Ascending aorta (tissue), 2 donors: ENCODE measurements at regions not wholly inside any gene's neighbourhood (a gene's known extent, or its start where the extent isn't known, plus 50 kb on each side); places are given as distances from the start of the nearest gene placed in this dataset.

Source experiments
- DNase-seq, 2 donors: peaks; one replicate each; pipeline ENCODE4 v3.0.0-alpha.2; 2019; ENCODE audit warnings: low spot score in 2 of 2
- H3K27ac ChIP-seq, 2 donors: fragments of 200-600 bp; sonication (generic); one replicate each; pipeline ENCODE4 v1.5.1; 2016 to 2017; ENCODE audit warnings: mild to moderate bottlenecking in 1 of 2
- H3K27me3 ChIP-seq: fragments of 200-600 bp; sonication (generic); one replicate; pipeline ENCODE4 v1.5.1; 2017
- H3K36me3 ChIP-seq, 2 donors: fragments of 200-600 bp; sonication (generic); one replicate each; pipeline ENCODE4 v1.5.1; 2016
- H3K4me1 ChIP-seq, 2 donors: fragments of 200-600 bp; sonication (generic); one replicate each; pipeline ENCODE4 v1.5.1; 2016 to 2017; ENCODE audit warnings: mild to moderate bottlenecking in 1 of 2
- H3K4me3 ChIP-seq, 2 donors: fragments of 200-600 bp; sonication (generic); one replicate each; pipeline ENCODE4 v1.5.1; 2016 to 2017; ENCODE audit warnings: mild to moderate bottlenecking in 1 of 2
- H3K9me3 ChIP-seq, 2 donors: fragments of 200-600 bp; sonication (generic); one replicate each; pipeline ENCODE4 v1.5.1; 2016
- CTCF ChIP-seq, 3 experiments: fragments of 200-600 bp in 2 of 3; fragments of 450-650 bp in 1 of 3; sonication (generic) in 2 of 3; IDR thresholded peaks; one replicate each; pipeline ENCODE4 v1.5.1; 2016 to 2019; ENCODE audit warnings: antibody characterized with exemption in 3 of 3, mild to moderate bottlenecking in 1 of 3, moderate library complexity in 1 of 3
- intact Hi-C: fragments of 100-400 bp; cut with DNase I; formaldehyde crosslinking; loops from one replicate; pipeline ENCODE4 v1.15.1; 2023

DNA sequence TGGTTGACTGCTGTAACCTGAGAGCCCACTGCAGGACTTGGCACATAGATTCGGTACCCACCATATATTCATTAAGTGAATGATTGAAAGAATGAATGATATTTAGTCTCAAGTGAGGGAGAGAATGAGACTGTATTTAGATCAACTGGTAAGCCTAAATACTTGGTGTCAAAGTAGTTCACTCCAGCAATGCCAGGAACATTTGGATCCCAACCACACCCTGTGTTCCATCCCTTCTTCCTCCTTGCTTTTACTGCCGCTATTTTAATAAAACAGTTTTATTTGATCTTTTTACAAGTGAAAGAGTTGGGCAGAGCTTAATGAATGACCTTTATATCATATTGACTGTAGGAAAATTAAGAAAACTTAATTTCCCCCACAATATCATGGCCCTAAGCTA is 473.6 kb upstream of the CBLB start:
- Histone ChIP-seq H3K9me3 (no peaks in the 10 kb centered on the region), H3K27ac (no peak overlapping the region), H3K4me1 (no peaks in the 10 kb centered on the region), H3K4me3 (no peak overlapping the region), H3K27me3 (no peaks in the 10 kb centered on the region), H3K36me3 (no peaks in the 10 kb centered on the region)
- DNase-seq: no peak
- intact Hi-C loops: no loop called here
- no peak for TF ChIP-seq CTCF (IDR thresholded peaks at IDR 0.05)

- no peak for DNase-seq
- intact Hi-C loops: no loop called here
- H3K27ac ChIP-seq: no peak overlapping the region
- TF ChIP-seq CTCF (IDR thresholded peaks at IDR 0.05): no peak
- H3K36me3 ChIP-seq: no peaks in the 10 kb centered on the region
- H3K27me3 ChIP-seq: no peaks in the 10 kb centered on the region
- no peak overlapping the region for H3K4me3 ChIP-seq
- H3K9me3 ChIP-seq: no peaks in the 10 kb centered on the region
- no peaks in the 10 kb centered on the region for H3K4me1 ChIP-seq
Observed at GRCh38 chr3:106343811-106344210, 475.0 kb upstream of the CBLB start.

DNA sequence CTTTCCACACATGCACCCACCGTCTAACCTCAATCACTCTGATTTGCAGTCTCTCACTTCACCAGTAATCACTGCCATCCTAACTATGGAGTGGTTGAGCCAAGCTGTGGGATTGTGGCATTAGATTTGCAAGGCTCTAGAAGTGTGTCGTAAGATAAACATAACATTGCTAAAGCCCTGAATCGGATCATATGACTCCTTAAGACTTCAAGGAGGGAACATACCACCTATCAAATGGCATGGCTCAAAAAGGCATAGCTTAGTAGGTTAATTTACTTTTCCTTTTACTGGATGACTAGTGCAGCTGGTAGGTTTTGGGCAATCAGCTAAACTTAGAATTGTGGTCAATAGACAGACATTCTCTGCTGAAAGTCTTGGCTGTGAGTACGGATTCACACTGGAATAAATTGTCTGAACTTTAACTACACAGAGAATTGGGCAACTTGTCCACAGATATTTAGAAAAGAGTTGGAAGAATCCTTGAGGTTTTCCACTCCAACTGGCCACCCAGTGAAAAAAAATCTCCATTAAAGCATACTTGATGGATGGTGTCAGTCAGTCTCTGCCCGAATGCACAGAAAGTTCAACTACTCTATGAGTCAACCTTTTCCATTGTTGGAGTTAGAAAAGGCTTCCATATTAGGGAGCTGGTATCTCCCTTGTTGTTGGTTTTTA is 476.7 kb upstream of the CBLB start:
- Histone ChIP-seq H3K36me3 (no peaks in the 10 kb centered on the region), H3K4me1 (peaks cover 0 to 3% of the 10 kb centered on the region in 2 donors), H3K27ac (peak overlapping the region; percentile 37 to 39), H3K9me3 (no peaks in the 10 kb centered on the region), H3K27me3 (no peaks in the 10 kb centered on the region), H3K4me3 (no peak overlapping the region)
- DNase-seq: no peak
- TF ChIP-seq CTCF (IDR thresholded peaks at IDR 0.05): no peak
- intact Hi-C loops: loop anchor here (5.0 kb wide), 1 partner anchor 478 kb away; the partner anchor contains the start of gene CBLB

- H3K9me3 ChIP-seq: no peaks in the 10 kb centered on the region
- no peak for DNase-seq
- H3K27me3 ChIP-seq: no peaks in the 10 kb centered on the region
- H3K4me3 ChIP-seq: no peak overlapping the region
- H3K4me1 ChIP-seq: peaks cover 0 to 3% of the 10 kb centered on the region in 2 donors
- intact Hi-C loops: loop anchor here (5.0 kb wide), 1 partner anchor 480 kb away; the partner anchor contains the start of gene CBLB
- H3K36me3 ChIP-seq: no peaks in the 10 kb centered on the region
- no peak for TF ChIP-seq CTCF (IDR thresholded peaks at IDR 0.05)
- no peak overlapping the region for H3K27ac ChIP-seq
Observed at GRCh38 chr3:106347350-106347749, 478.5 kb upstream of the CBLB start.

GRCh38 chr3:106348139-106348690 is 479.4 kb upstream of the CBLB start:
- Histone ChIP-seq H3K4me3 (no peak overlapping the region), H3K9me3 (no peaks in the 10 kb centered on the region), H3K27me3 (no peaks in the 10 kb centered on the region), H3K27ac (no peak overlapping the region), H3K36me3 (no peaks in the 10 kb centered on the region), H3K4me1 (peaks cover 0 to 3% of the 10 kb centered on the region in 2 donors)
- no peak for DNase-seq
- intact Hi-C loops: loop anchor here (5.0 kb wide), 1 partner anchor 481 kb away; the partner anchor contains the start of gene CBLB
- no peak for TF ChIP-seq CTCF (IDR thresholded peaks at IDR 0.05)
